ENCODE measurements at regions not wholly inside any gene's neighbourhood (a gene's known extent, or its start where the extent isn't known, plus 50 kb on each side); places are given as distances from the start of the nearest gene placed in this dataset.

DNA sequence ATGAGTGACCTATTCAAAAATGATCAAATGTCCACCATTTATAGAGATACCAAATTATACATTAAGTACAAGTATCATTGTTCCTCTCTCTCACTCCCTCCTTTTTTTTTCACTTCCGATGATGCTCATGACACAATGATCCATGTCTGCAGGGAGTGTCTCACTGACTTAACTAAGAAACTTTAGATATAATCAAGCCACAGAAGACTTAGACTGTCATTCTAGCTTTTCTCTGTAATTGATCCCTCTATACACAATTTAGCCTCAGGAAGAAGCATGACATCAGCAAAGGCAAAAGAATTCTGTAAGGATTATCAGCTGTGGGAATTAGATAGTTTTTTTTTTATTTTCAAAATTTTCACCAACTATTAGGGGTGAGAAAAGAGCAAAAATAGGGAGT lies 734.9 kb upstream of the PCDH9 start:
- ATAC-seq (no peak), DNase-seq (no peak)
- no peaks in the 10 kb centered on the region for H3K4me1 ChIP-seq (ENCODE audit: insufficient read depth, low read length)
- no peak overlapping the region for H2AFZ ChIP-seq (ENCODE audit: low read length)
- CTCF ChIA-PET = no interaction called here
- no peaks in the 10 kb centered on the region for H4K20me1 ChIP-seq (ENCODE audit: low read length)
- H3K79me2 ChIP-seq (ENCODE audit: low read length) = no peaks in the 10 kb centered on the region
- H3K4me3 ChIP-seq (ENCODE audit: low read length) = no peak overlapping the region
- POLR2A ChIA-PET (ENCODE audit: unreplicated experiment) = no interaction called here
- H3K36me3 ChIP-seq (ENCODE audit: low read depth, low read length) = no peaks in the 10 kb centered on the region
- intact Hi-C loops (cut with micrococcal nuclease) = no loop called here
- H3K4me2 ChIP-seq (ENCODE audit: low read length) = no peak overlapping the region
- TF ChIP-seq, protein P1, sequence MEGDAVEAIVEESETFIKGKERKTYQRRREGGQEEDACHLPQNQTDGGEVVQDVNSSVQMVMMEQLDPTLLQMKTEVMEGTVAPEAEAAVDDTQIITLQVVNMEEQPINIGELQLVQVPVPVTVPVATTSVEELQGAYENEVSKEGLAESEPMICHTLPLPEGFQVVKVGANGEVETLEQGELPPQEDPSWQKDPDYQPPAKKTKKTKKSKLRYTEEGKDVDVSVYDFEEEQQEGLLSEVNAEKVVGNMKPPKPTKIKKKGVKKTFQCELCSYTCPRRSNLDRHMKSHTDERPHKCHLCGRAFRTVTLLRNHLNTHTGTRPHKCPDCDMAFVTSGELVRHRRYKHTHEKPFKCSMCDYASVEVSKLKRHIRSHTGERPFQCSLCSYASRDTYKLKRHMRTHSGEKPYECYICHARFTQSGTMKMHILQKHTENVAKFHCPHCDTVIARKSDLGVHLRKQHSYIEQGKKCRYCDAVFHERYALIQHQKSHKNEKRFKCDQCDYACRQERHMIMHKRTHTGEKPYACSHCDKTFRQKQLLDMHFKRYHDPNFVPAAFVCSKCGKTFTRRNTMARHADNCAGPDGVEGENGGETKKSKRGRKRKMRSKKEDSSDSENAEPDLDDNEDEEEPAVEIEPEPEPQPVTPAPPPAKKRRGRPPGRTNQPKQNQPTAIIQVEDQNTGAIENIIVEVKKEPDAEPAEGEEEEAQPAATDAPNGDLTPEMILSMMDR (conservative IDR thresholded peaks at IDR 0.05; ENCODE audit: low read depth, low read length) = no peak
- TF ChIP-seq EZH2phosphoT487 (IDR thresholded peaks at IDR 0.05; ENCODE audit: borderline replicate concordance, low read length) (no peak), EZH2 (IDR thresholded peaks at IDR 0.05; ENCODE audit: low read length, unreplicated experiment) (no peak)
- H3K9me2 ChIP-seq (replicated peaks; ENCODE audit: low read length) = no peaks in the 10 kb centered on the region
- no peaks in the 10 kb centered on the region for H3K27me3 ChIP-seq (ENCODE audit: low read length)
- H3F3A ChIP-seq (ENCODE audit: low read length, unreplicated experiment) = no peaks in the 10 kb centered on the region
- no TSS peak for BruUV-seq (replicated peaks)
- no peak overlapping the region for H3K27ac ChIP-seq (ENCODE audit: low read length)
- no peaks in the 10 kb centered on the region for H3K9me3 ChIP-seq (ENCODE audit: low read length)
- H3K9ac ChIP-seq (ENCODE audit: low read length) = no peak overlapping the region

DNA sequence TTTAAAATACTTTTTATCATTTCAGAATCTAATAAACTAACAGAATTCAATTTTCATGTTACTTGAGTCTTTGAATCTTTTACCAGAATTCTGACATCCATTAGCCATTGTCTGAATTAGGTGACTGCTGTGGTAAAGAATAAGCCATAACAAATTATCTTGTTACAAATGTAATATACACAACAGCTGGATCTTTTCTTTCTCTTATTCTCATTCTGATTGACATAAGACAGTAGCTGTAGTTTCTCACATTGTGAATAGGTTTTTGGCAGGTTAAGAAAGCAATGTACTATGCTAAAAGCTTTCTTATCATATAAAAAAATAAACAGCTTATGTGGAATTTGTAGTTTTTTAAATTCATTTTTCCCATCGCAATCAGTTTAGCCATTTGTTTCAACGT lies 734.0 kb upstream of the PCDH9 start:
- intact Hi-C loops (cut with micrococcal nuclease) = no loop called here
- Histone ChIP-seq H3K27me3 (ENCODE audit: low read length) (no peaks in the 10 kb centered on the region), H3K27ac (ENCODE audit: low read length) (no peak overlapping the region), H3K4me3 (ENCODE audit: low read length) (no peak overlapping the region), H3K79me2 (ENCODE audit: low read length) (no peaks in the 10 kb centered on the region), H3K9me3 (ENCODE audit: low read length) (no peaks in the 10 kb centered on the region), H3K36me3 (ENCODE audit: low read depth, low read length) (no peaks in the 10 kb centered on the region), H4K20me1 (ENCODE audit: low read length) (no peaks in the 10 kb centered on the region), H2AFZ (ENCODE audit: low read length) (no peak overlapping the region), H3F3A (ENCODE audit: low read length, unreplicated experiment) (no peaks in the 10 kb centered on the region), H3K4me2 (ENCODE audit: low read length) (no peak overlapping the region), H3K9ac (ENCODE audit: low read length) (no peak overlapping the region), H3K4me1 (ENCODE audit: insufficient read depth, low read length) (no peaks in the 10 kb centered on the region), H3K9me2 (replicated peaks; ENCODE audit: low read length) (no peaks in the 10 kb centered on the region)
- BruUV-seq (replicated peaks) = no TSS peak
- ATAC-seq (no peak), DNase-seq (no peak)
- ChIA-PET CTCF (no interaction called here), POLR2A (ENCODE audit: unreplicated experiment) (no interaction called here)
- TF ChIP-seq EZH2 (IDR thresholded peaks at IDR 0.05; ENCODE audit: low read length, unreplicated experiment) (no peak), EZH2phosphoT487 (IDR thresholded peaks at IDR 0.05; ENCODE audit: borderline replicate concordance, low read length) (no peak)
- TF ChIP-seq, protein P1 (conservative IDR thresholded peaks at IDR 0.05; ENCODE audit: low read depth, low read length) = no peak

DNA sequence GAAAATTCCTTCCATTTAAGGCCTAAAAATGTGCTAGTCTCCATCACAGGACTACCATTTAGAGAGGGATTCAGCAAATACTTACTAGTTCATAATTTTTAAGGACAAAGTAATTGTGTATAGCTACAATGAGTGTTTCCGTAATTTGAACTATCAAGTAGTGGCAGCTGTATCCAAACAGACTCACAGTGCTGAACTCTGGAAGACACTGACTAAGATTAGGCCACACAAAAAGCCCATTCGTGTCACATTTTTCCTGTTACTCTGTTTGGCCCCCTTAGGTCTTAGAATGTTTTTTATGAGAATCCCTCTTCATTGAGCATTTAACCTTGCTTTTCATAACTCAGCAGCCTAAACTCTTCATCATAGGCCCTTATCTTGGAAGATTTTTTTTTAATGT lies 731.2 kb upstream of the PCDH9 start:
- Histone ChIP-seq H3K27me3 (ENCODE audit: low read length) (no peaks in the 10 kb centered on the region), H3K9me3 (ENCODE audit: low read length) (no peaks in the 10 kb centered on the region), H3K36me3 (ENCODE audit: low read depth, low read length) (no peaks in the 10 kb centered on the region), H3K4me3 (ENCODE audit: low read length) (no peak overlapping the region), H3K79me2 (ENCODE audit: low read length) (no peaks in the 10 kb centered on the region), H3K9me2 (replicated peaks; ENCODE audit: low read length) (no peaks in the 10 kb centered on the region), H3K9ac (ENCODE audit: low read length) (no peak overlapping the region), H4K20me1 (ENCODE audit: low read length) (no peaks in the 10 kb centered on the region), H3F3A (ENCODE audit: low read length, unreplicated experiment) (no peaks in the 10 kb centered on the region), H3K4me2 (ENCODE audit: low read length) (no peak overlapping the region), H3K4me1 (ENCODE audit: insufficient read depth, low read length) (no peaks in the 10 kb centered on the region), H3K27ac (ENCODE audit: low read length) (no peak overlapping the region), H2AFZ (ENCODE audit: low read length) (no peak overlapping the region)
- TF ChIP-seq EZH2 (IDR thresholded peaks at IDR 0.05; ENCODE audit: low read length, unreplicated experiment) = no peak
- TF ChIP-seq EZH2phosphoT487 (IDR thresholded peaks at IDR 0.05; ENCODE audit: borderline replicate concordance, low read length) = no peak
- TF ChIP-seq, protein P1 (conservative IDR thresholded peaks at IDR 0.05; ENCODE audit: low read depth, low read length) = no peak
- ChIA-PET CTCF (no interaction called here), POLR2A (ENCODE audit: unreplicated experiment) (no interaction called here)
- DNase-seq (no peak), ATAC-seq (no peak)
- BruUV-seq (replicated peaks) = no TSS peak
- intact Hi-C loops (cut with micrococcal nuclease) = no loop called here

All from PC-3 (cell line).